HEK293 (cell line): ENCODE measurements at regions not wholly inside any gene's neighbourhood (a gene's known extent, or its start where the extent isn't known, plus 50 kb on each side); places are given as distances from the start of the nearest gene placed in this dataset.

ENCODE experiments used
- CTCF ChIP-seq: fragments of 450-650 bp; formaldehyde crosslinking; IDR thresholded peaks from 2 replicates; pipeline ENCODE4 v1.5.1; 2016; ENCODE audit warnings: missing biosample characterization, missing genetic modification characterization
- ZNF416 ChIP-seq: fragments of 450-650 bp; formaldehyde crosslinking; IDR thresholded peaks from 2 replicates; pipeline ENCODE4 v1.5.1; 2016; ENCODE audit warnings: missing biosample characterization, missing genetic modification characterization
- TF ChIP-seq, protein P1 (sequence below): fragments of 450-650 bp; formaldehyde crosslinking; IDR thresholded peaks from 2 replicates; pipeline ENCODE4 v1.5.1; 2016; ENCODE audit warnings: missing biosample characterization, missing genetic modification characterization, low read depth

DNA sequence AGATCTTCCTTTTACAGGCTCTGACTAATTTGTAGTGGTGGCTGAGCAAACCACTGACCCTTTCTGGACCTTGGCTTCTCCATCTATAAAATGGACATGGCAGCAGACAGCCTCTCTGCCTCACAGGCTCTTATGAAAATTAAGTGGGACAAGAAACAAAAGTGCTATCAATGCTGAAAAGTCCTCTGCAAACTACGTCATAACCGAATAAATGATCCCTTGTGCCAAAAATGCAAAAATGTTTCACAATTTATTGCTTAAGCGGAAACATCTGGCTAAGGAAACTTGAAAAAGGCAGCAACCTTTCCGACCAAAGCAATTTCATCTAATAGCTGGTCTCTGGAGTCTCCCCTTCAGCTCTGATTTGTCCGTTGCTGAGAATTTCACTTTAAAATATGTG, 108.5 kb upstream of the PLXNC1 start:
- TF ChIP-seq, protein P1, sequence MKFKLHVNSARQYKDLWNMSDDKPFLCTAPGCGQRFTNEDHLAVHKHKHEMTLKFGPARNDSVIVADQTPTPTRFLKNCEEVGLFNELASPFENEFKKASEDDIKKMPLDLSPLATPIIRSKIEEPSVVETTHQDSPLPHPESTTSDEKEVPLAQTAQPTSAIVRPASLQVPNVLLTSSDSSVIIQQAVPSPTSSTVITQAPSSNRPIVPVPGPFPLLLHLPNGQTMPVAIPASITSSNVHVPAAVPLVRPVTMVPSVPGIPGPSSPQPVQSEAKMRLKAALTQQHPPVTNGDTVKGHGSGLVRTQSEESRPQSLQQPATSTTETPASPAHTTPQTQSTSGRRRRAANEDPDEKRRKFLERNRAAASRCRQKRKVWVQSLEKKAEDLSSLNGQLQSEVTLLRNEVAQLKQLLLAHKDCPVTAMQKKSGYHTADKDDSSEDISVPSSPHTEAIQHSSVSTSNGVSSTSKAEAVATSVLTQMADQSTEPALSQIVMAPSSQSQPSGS, result no peak
- TF ChIP-seq CTCF (no peak), ZNF416 (tag by site-specific recombination) (no peak)
